ENCODE measurements at regions not wholly inside any gene's neighbourhood (a gene's known extent, or its start where the extent isn't known, plus 50 kb on each side); places are given as distances from the start of the nearest gene placed in this dataset.

DNA sequence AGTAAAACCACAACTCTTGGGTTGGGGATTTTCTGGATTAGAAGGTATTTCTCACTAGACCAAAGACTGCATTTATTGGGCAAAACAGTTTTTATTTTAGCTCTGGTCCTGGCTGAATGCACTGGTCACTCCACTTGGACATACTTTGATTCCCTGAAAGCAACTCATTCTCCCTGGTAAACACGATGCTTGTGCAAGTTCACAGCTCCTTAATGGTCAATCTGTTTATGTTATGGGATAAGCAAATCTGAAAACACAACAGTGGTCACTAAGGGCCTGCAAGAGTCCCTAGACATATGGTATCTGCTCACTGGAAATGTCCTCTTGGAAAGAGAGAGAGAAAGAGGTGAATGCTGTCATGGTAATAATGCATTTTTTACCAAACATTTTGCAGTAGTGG, 559.8 kb downstream of the CDH26 start:
- H3K4me1 Mint-ChIP-seq: no peaks in the 10 kb centered on the region
- peaks cover 3% of the 10 kb centered on the region for H3K27me3 Mint-ChIP-seq

GRCh38 chr20:60525397-60525796, 567.2 kb downstream of the CDH26 start:
- no peaks in the 10 kb centered on the region for H3K4me1 Mint-ChIP-seq
- no peaks in the 10 kb centered on the region for H3K27me3 Mint-ChIP-seq
- peaks cover 2% of the 10 kb centered on the region for H3K9me3 Mint-ChIP-seq
- no peaks in the 10 kb centered on the region for H3K36me3 Mint-ChIP-seq
- H3K4me3 Mint-ChIP-seq: no peak overlapping the region
- no peak overlapping the region for H3K27ac Mint-ChIP-seq
- no peak for DNase-seq

More for the DNA sequence above, 559.8 kb downstream of the CDH26 start:
- H3K4me3 Mint-ChIP-seq: no peak overlapping the region
- no peak overlapping the region for H3K27ac Mint-ChIP-seq
- DNase-seq: no peak
- H3K9me3 Mint-ChIP-seq: peaks cover 2% of the 10 kb centered on the region
- no peaks in the 10 kb centered on the region for H3K36me3 Mint-ChIP-seq

- no peaks in the 10 kb centered on the region for H3K4me1 Mint-ChIP-seq
- H3K36me3 Mint-ChIP-seq: no peaks in the 10 kb centered on the region
- peaks cover 2% of the 10 kb centered on the region for H3K9me3 Mint-ChIP-seq
- H3K27ac Mint-ChIP-seq: no peak overlapping the region
- H3K4me3 Mint-ChIP-seq: no peak overlapping the region
- no peaks in the 10 kb centered on the region for H3K27me3 Mint-ChIP-seq
- DNase-seq: no peak
These were observed 569.4 kb downstream of the CDH26 start for GRCh38 chr20:60527656-60528055.

- no peak for DNase-seq
- H3K4me1 Mint-ChIP-seq: no peaks in the 10 kb centered on the region
- H3K27ac Mint-ChIP-seq: no peak overlapping the region
These were observed 569.9 kb downstream of the CDH26 start for GRCh38 chr20:60528141-60528540.

GRCh38 chr20:60529149-60529548, 570.9 kb downstream of the CDH26 start:
- Mint-ChIP-seq H3K4me3 (no peak overlapping the region), H3K27ac (no peak overlapping the region), H3K27me3 (peaks cover 5% of the 10 kb centered on the region), H3K9me3 (peaks cover 2% of the 10 kb centered on the region), H3K4me1 (no peaks in the 10 kb centered on the region), H3K36me3 (no peaks in the 10 kb centered on the region)
- DNase-seq: no peak

More at GRCh38 chr20:60528141-60528540, 569.9 kb downstream of the CDH26 start:
- Mint-ChIP-seq H3K4me3 (no peak overlapping the region), H3K9me3 (peaks cover 2% of the 10 kb centered on the region), H3K27me3 (no peaks in the 10 kb centered on the region), H3K36me3 (no peaks in the 10 kb centered on the region)

DNA sequence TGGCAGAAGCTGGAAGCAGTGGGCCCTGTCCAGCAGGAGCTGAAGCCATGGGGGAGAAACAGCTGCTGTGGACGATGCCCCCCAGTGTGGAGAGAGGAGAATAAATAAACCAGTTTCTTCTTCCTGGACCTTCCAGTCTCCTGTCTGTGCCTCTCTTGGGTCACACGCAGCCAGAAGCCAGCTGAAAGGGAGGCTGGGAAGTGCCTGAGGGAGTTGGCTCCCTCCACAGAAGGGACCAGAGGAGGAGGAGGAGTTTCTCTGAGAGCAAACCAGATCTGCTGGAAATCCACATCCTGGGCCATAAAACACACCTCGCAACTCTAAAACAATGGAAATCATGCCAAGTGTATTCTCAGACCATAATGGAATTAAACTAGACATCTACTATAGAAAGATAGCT, 577.0 kb downstream of the CDH26 start:
- Mint-ChIP-seq H3K4me3 (no peak overlapping the region), H3K36me3 (no peaks in the 10 kb centered on the region)
- DNase-seq: no peak

DNA sequence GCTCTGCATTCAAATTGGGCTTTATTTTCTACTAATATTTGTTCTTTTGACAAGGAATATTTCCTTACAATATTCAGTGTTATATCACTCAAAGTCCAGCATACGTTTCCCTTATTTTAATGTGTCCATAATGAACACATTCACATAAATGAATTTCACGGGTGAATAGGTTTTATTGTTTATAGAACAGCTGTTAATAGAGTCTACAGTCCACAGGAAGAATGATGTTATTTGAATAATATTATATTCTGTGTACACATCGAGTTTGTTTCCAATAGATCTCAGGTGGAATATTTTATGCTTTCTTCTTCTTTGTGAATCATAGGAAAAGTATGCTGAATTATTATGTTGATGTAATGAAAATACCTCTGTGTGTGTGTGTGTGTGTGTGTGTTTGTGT, 582.4 kb downstream of the CDH26 start:
- Mint-ChIP-seq H3K4me3 (no peak overlapping the region), H3K9me3 (no peaks in the 10 kb centered on the region), H3K36me3 (no peaks in the 10 kb centered on the region), H3K4me1 (no peaks in the 10 kb centered on the region), H3K27me3 (peaks cover 14% of the 10 kb centered on the region), H3K27ac (no peak overlapping the region)
- DNase-seq: no peak

More for the DNA sequence above, 577.0 kb downstream of the CDH26 start:
- Mint-ChIP-seq H3K4me1 (no peaks in the 10 kb centered on the region), H3K9me3 (no peaks in the 10 kb centered on the region), H3K27me3 (peaks cover 25% of the 10 kb centered on the region), H3K27ac (no peak overlapping the region)

GRCh38 chr20:60541991-60542390, 583.8 kb downstream of the CDH26 start:
- Mint-ChIP-seq H3K27ac (no peak overlapping the region), H3K4me1 (no peaks in the 10 kb centered on the region)

GRCh38 chr20:60543598-60543997, 585.4 kb downstream of the CDH26 start:
- Mint-ChIP-seq H3K27me3 (peaks cover 16% of the 10 kb centered on the region), H3K4me1 (no peaks in the 10 kb centered on the region), H3K9me3 (peaks cover 8% of the 10 kb centered on the region)

More at GRCh38 chr20:60541991-60542390, 583.8 kb downstream of the CDH26 start:
- peaks cover 8% of the 10 kb centered on the region for H3K9me3 Mint-ChIP-seq
- H3K27me3 Mint-ChIP-seq: peaks cover 10% of the 10 kb centered on the region
- H3K36me3 Mint-ChIP-seq: no peaks in the 10 kb centered on the region
- no peak overlapping the region for H3K4me3 Mint-ChIP-seq
- no peak for DNase-seq

GRCh38 chr20:60553095-60553494, 594.9 kb downstream of the CDH26 start:
- Mint-ChIP-seq H3K4me1 (no peaks in the 10 kb centered on the region), H3K27me3 (peaks cover 7% of the 10 kb centered on the region), H3K27ac (no peak overlapping the region), H3K4me3 (no peak overlapping the region), H3K9me3 (no peaks in the 10 kb centered on the region), H3K36me3 (no peaks in the 10 kb centered on the region)
- DNase-seq: no peak

More at GRCh38 chr20:60543598-60543997, 585.4 kb downstream of the CDH26 start:
- H3K36me3 Mint-ChIP-seq: no peaks in the 10 kb centered on the region
- no peak overlapping the region for H3K4me3 Mint-ChIP-seq
- DNase-seq: no peak
- no peak overlapping the region for H3K27ac Mint-ChIP-seq

DNA sequence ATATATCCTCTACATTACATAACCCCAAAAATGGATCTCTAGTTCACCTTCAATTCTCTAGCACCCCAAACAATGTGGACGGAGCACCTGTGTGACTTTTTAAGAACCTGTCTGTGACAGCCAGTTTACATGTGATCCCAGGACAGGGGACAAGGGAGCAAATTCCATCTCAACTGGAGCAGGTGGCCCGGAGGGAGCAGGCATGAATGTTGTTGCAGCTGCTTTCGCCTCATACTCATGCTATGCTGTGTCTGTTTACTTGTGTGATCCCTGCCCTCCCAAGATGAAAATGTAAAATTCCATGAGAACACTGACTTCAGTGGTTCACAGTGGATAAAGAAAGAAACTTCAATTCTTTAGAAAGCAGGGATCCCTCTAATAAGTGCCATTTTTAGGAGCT, 600.3 kb downstream of the CDH26 start:
- Mint-ChIP-seq H3K27me3 (peaks cover 8% of the 10 kb centered on the region), H3K9me3 (no peaks in the 10 kb centered on the region), H3K36me3 (no peaks in the 10 kb centered on the region), H3K27ac (no peak overlapping the region), H3K4me1 (no peaks in the 10 kb centered on the region), H3K4me3 (no peak overlapping the region)
- no peak for DNase-seq

DNA sequence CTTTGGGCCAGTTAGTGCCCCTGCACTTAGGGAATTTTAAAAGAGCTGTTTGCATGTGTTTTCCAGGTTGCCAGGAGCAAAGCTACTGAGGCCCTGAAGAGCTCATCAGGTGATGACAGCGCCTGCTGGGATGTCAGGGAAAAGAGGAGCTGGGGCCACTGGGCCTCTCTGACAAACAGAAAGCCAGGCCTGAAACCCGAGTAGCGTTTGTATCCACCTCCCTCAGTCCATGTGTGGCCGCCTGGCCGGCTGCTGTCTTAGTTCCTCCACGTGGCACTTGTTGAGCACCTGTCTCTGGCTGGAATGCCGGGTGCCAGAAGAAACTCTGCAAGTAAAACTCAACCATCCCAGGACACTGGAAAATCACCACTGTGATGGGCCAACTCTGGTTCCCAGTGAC, 601.2 kb downstream of the CDH26 start:
- no peaks in the 10 kb centered on the region for H3K4me1 Mint-ChIP-seq
- no peak overlapping the region for H3K4me3 Mint-ChIP-seq
- H3K36me3 Mint-ChIP-seq: no peaks in the 10 kb centered on the region
- DNase-seq: no peak
- no peak overlapping the region for H3K27ac Mint-ChIP-seq
- peaks cover 8% of the 10 kb centered on the region for H3K27me3 Mint-ChIP-seq
- H3K9me3 Mint-ChIP-seq: no peaks in the 10 kb centered on the region

DNA sequence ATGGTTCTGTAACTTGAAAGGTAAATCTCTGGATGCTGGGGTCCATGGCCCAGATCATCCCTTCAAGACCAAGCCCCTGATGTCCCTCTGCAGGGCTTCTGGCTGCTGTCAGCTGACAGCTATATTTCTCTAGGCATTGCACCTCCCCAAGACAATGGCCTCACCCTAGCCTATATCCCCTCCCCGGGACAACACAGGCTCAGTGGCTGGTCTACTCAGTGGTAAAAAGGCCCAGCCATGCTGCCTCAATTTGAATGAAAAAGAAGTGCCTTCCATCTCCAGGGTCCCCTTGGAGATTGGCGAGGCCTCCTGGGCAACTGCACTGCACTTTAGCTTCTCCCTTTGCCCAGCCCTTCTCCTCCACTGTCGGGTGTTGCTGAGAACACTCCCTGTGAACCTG, 602.8 kb downstream of the CDH26 start:
- H3K4me3 Mint-ChIP-seq: no peak overlapping the region
- DNase-seq: no peak
- H3K27ac Mint-ChIP-seq: no peak overlapping the region
- H3K27me3 Mint-ChIP-seq: peaks cover 8% of the 10 kb centered on the region
- no peaks in the 10 kb centered on the region for H3K36me3 Mint-ChIP-seq
- no peaks in the 10 kb centered on the region for H3K9me3 Mint-ChIP-seq
- no peaks in the 10 kb centered on the region for H3K4me1 Mint-ChIP-seq

GRCh38 chr20:60565083-60565482, 606.9 kb downstream of the CDH26 start:
- peaks cover 4% of the 10 kb centered on the region for H3K27me3 Mint-ChIP-seq
- no peak overlapping the region for H3K27ac Mint-ChIP-seq
- H3K9me3 Mint-ChIP-seq: no peaks in the 10 kb centered on the region
- H3K36me3 Mint-ChIP-seq: no peaks in the 10 kb centered on the region
- no peak for DNase-seq
- no peaks in the 10 kb centered on the region for H3K4me1 Mint-ChIP-seq
- H3K4me3 Mint-ChIP-seq: no peak overlapping the region

DNA sequence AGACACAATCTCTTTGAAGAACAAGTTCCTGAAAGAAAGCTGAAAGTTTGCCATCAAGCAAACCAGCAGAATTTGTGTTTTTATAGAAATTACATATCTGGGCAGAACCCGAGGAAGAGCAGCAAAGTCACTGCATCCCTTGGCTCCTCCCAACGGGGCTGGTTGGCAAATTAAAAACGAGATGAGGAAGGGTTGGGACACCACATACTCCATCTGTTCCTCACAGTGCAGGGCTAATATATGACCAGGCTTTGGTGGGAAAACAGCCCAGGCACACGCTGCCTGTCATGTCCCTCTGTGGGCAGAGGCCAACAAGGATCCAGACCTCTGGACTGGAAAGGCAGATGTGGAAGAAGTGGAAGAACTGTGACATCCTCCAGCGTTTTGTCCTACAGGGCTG, 607.3 kb downstream of the CDH26 start:
- H3K4me1 Mint-ChIP-seq: no peaks in the 10 kb centered on the region
- no peaks in the 10 kb centered on the region for H3K36me3 Mint-ChIP-seq
- H3K27ac Mint-ChIP-seq: no peak overlapping the region
- DNase-seq: no peak
- no peak overlapping the region for H3K4me3 Mint-ChIP-seq
- H3K9me3 Mint-ChIP-seq: no peaks in the 10 kb centered on the region
- H3K27me3 Mint-ChIP-seq: peaks cover 4% of the 10 kb centered on the region

- no peaks in the 10 kb centered on the region for H3K27me3 Mint-ChIP-seq
- H3K9me3 Mint-ChIP-seq: no peaks in the 10 kb centered on the region
- no peaks in the 10 kb centered on the region for H3K4me1 Mint-ChIP-seq
- no peak overlapping the region for H3K27ac Mint-ChIP-seq
- H3K4me3 Mint-ChIP-seq: no peak overlapping the region
- no peaks in the 10 kb centered on the region for H3K36me3 Mint-ChIP-seq
- DNase-seq: no peak
These were observed 610.9 kb downstream of the CDH26 start for GRCh38 chr20:60569116-60569515.

Measured in activated naive CD8-positive, alpha-beta T cell treated with anti-CD3 and anti-CD28 coated beads for 36 hours (primary cell).